ENCODE measurements at regions not wholly inside any gene's neighbourhood (a gene's known extent, or its start where the extent isn't known, plus 50 kb on each side); places are given as distances from the start of the nearest gene placed in this dataset.
A peak's percentile ranks its signal among the peaks of the same experiment; 100 is the strongest.

DNA sequence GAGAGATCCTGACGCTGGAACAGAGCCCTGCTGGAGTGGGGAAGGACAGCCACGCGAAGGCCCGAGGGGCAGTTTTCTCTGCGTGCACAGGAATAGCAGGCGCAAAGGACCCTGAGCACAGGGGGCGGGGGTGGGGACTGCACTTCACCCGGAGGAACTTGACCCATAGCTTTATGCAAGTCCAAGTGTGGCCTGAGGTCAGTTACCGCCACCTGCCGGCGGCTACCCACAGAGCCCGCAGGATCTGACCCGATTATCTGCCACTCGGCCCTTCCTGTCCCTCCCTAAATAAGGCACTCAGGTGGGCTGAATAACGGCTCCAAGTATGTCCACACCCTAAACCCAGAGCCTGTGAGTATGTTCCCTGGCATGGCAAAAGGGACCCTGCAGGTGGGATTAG is 65.4 kb upstream of the FCN1 start:
- WGBS, 2 donors: 27 to 31% methylated on average over 15 of the region's 15 CpGs
- Histone ChIP-seq H3K4me3 (no peak overlapping the region), H3K9me3 (peaks cover 0 to 22% (median 8%) of the 10 kb centered on the region in 11 donors), H3K27ac (no peak overlapping the region), H3K27me3 (peaks cover 0 to 11% (median 5%) of the 10 kb centered on the region in 7 donors), H3K4me1 (peaks cover 0 to 4% (median 0%) of the 10 kb centered on the region in 9 donors), H3K36me3 (no peaks in the 10 kb centered on the region)
- DNase-seq: peak in 1 of 2 donors; percentile 58
- ATAC-seq: peak in 5 of 8 donors; percentile 44 to 67 (median 53)
- TF ChIP-seq, protein P1, sequence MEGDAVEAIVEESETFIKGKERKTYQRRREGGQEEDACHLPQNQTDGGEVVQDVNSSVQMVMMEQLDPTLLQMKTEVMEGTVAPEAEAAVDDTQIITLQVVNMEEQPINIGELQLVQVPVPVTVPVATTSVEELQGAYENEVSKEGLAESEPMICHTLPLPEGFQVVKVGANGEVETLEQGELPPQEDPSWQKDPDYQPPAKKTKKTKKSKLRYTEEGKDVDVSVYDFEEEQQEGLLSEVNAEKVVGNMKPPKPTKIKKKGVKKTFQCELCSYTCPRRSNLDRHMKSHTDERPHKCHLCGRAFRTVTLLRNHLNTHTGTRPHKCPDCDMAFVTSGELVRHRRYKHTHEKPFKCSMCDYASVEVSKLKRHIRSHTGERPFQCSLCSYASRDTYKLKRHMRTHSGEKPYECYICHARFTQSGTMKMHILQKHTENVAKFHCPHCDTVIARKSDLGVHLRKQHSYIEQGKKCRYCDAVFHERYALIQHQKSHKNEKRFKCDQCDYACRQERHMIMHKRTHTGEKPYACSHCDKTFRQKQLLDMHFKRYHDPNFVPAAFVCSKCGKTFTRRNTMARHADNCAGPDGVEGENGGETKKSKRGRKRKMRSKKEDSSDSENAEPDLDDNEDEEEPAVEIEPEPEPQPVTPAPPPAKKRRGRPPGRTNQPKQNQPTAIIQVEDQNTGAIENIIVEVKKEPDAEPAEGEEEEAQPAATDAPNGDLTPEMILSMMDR (IDR thresholded peaks at IDR 0.05): peak; percentile 31 to 70 (median 55)
- intact Hi-C loops (cut with DNase I): loop anchor here in 9 of 10 donors (2.0 to 10.0 kb wide), 9 partner anchors 201 to 528 kb away; no protein-coding TSS in a partner anchor

DNA sequence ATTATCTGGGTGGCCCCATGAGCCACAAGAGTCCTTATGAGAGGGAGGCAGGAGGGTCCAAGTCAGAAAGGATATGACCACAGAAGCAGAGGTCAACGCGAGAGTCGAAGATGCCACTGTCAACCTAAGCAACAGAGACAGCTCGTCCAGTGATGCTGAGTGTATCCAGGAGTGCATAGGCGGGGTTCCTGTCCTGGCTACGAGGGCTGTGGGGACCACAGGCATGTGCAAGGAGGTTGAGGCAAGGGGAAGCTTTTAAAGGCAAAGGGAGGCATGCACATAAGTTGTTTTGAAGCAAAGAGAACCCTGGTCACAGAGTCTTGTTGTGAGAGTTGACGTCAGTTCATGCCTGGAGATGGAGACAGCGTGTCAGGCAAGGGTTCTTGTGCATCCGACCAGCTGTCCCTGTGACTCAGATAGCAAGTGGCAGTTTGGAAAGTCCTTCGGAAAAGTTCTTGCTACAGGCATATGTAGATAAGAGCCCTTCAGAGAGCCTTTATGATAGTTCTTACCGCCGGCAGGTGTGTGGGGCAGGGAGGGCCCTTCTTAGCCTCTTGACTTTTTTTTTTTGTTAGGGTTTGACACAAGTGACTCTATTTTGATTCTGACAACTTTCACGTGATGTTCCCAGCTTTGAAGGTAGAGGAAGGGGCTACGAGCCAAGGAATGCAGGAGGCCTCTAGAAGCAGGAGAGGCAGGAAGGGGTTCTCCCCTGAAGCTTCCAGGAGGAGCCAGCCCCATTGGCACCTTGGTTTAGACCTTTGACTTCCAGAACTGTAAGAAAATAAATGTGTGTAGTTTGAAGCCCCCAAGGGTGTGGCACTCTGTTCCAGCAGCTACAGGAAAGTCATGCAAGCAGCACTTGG is 66.0 kb upstream of the FCN1 start:
- no peak for DNase-seq
- Histone ChIP-seq H3K4me3 (no peak overlapping the region), H3K9me3 (peaks cover 0 to 22% (median 8%) of the 10 kb centered on the region in 11 donors), H3K4me1 (peaks cover 0 to 4% (median 0%) of the 10 kb centered on the region in 9 donors), H3K36me3 (no peaks in the 10 kb centered on the region), H3K27ac (no peak overlapping the region), H3K27me3 (peaks cover 0 to 11% (median 5%) of the 10 kb centered on the region in 7 donors)
- TF ChIP-seq, protein P1 (IDR thresholded peaks at IDR 0.05): no peak
- intact Hi-C loops (cut with DNase I): loop anchor here in 9 of 10 donors (2.0 to 10.0 kb wide), 9 partner anchors 201 to 529 kb away; no protein-coding TSS in a partner anchor
- WGBS, 2 donors: 76 to 81% methylated on average over 14 of the region's 14 CpGs
- no peak for ATAC-seq

DNA sequence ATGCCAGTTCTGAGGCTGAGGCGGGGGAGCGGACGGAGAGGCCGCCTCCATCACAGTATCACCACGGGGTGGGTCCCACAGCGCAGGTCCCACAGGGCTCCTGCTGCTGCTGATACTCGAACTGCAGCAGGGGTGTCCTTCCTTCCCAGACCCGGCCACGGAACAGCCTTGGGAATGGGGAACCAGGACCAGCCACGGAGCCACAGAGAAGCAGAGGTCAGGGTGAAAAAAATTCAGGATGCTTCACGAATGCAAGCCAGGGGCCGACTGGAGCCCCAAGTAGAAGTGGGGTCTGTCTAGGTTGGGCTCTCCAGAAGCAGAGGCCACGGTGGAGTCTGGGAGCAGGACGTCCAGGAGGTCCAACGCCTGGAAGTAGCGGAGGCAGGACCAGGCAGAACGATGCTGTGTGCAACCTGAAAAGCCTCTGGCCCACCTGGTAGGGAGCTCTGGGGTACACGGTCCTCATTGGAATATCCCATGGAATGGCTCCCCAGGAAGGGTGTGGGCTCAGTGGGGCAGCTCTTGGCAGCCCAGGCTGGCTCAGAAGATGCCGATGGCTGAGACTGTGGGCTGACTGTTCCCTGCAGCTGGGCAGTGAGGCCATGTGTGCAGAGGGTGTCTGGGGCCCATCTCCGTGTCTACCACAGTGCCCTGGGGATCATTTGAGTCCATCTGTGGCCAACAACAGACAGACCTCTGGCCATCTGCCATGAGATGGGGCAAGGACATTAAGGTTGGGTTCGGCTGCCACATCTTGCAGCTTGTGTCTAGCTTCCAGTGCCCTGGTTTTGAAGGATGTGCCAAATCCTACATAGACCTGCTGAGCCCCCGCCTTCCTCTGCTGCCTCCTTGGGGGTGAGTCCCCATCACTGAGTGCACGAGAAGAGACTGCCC is 66.9 kb upstream of the FCN1 start:
- no peak for ATAC-seq
- Histone ChIP-seq H3K4me1 (peaks cover 0 to 4% (median 0%) of the 10 kb centered on the region in 9 donors), H3K27me3 (peaks cover 0 to 12% (median 5%) of the 10 kb centered on the region in 7 donors), H3K36me3 (no peaks in the 10 kb centered on the region), H3K9me3 (peaks cover 0 to 22% (median 8%) of the 10 kb centered on the region in 11 donors), H3K27ac (no peak overlapping the region), H3K4me3 (no peak overlapping the region)
- no peak for DNase-seq
- TF ChIP-seq, protein P1 (IDR thresholded peaks at IDR 0.05): no peak
- intact Hi-C loops (cut with DNase I): loop anchor here in 8 of 10 donors (5.0 to 10.0 kb wide), 7 partner anchors 202 to 530 kb away; no protein-coding TSS in a partner anchor
- WGBS, 2 donors: 84 to 88% methylated on average over 23 of the region's 23 CpGs

DNA sequence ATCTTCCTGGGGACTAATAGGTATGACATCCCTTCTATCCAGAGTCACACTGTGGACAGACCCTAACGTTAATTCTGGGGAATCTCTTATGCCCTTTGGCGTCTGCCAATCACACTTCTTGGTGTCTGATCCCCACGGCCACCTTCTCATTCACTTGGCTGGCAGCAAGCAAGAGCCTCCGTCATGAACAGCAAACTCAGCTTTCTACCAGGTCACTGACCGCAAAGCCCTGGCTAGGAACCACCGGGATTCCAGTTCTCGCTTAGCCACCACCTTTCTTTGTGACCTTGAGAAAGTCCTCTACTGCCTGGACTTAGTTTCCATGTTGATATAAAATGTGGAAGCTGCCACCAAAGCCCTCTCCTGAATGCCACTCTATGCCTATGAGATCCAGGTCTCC is 67.7 kb upstream of the FCN1 start:
- peaks cover 0 to 4% (median 0%) of the 10 kb centered on the region in 9 donors for H3K4me1 ChIP-seq
- DNase-seq (no peak), ATAC-seq (no peak)
- 89 to 92% methylated on average over 7 of the region's 7 CpGs for WGBS, 2 donors
- H3K9me3 ChIP-seq: peaks cover 0 to 22% (median 8%) of the 10 kb centered on the region in 11 donors
- intact Hi-C loops (cut with DNase I): loop anchor here in 4 of 10 donors (10.0 kb wide), 3 partner anchors 211 to 531 kb away; no protein-coding TSS in a partner anchor
- TF ChIP-seq, protein P1 (IDR thresholded peaks at IDR 0.05): no peak
- no peak overlapping the region for H3K27ac ChIP-seq
- H3K36me3 ChIP-seq: no peaks in the 10 kb centered on the region
- H3K27me3 ChIP-seq: peaks cover 0 to 12% (median 5%) of the 10 kb centered on the region in 7 donors
- H3K4me3 ChIP-seq: no peak overlapping the region

All from heart right ventricle (tissue), 16 donors.